HCT116 (cell line): ENCODE measurements at regions not wholly inside any gene's neighbourhood (a gene's known extent, or its start where the extent isn't known, plus 50 kb on each side); places are given as distances from the start of the nearest gene placed in this dataset.

ENCODE experiments used
- ATAC-seq: fragments of 200-7000 bp; cut with Tn5 transposase; 2 replicates; pipeline ENCODE4 v1.9.1; 2020; ENCODE audit warnings: mild to moderate bottlenecking, moderate library complexity
- BruUV-seq: library from RNA; stranded (reverse); fragments of 400-500 nt; replicated peaks from 2 replicates; lab custom pipeline; 2021; lab: Mats Ljungman, UMichigan
- CTCF ChIA-PET: fragments of 300-600 bp; sonication (Branson Sonifier 250); formaldehyde crosslinking; loops from one replicate; lab custom pipeline; 2021; ENCODE audit warnings: antibody characterized with exemption; lab: Charles Lee
- POLR2A ChIA-PET: fragments of 300-600, 350-600 bp; sonication (Branson Sonifier 250); formaldehyde crosslinking; loops from one replicate; lab custom pipeline; 2021; ENCODE audit warnings: antibody characterized with exemption; lab: Charles Lee
- RAD21 ChIA-PET, 2 experiments: fragments of 300-600 bp; sonication (Branson Sonifier 250); formaldehyde crosslinking; loops; one replicate each; lab custom pipeline; 2023; ENCODE audit warnings: low total read pairs in 2 of 2; ENCODE audit not compliant: uncharacterized antibody in 2 of 2, unreplicated experiment in 2 of 2, low non-redundant PET in 1 of 2; lab: Charles Lee
- DNase-seq: peaks from one replicate; pipeline ENCODE4 v3.0.0-alpha.2; 2010; ENCODE audit warnings: low read depth, low spot score
- H2AFZ ChIP-seq: fragments of 200-600 bp; shearing (Covaris generic), sonication (generic); 2 replicates; pipeline ENCODE4 v1.6.1; 2017; ENCODE audit warnings: low read depth, mixed run types, mixed read lengths, antibody characterized with exemption, low read length; ENCODE audit not compliant: poor library complexity, severe bottlenecking
- H3K27ac ChIP-seq: 2 replicates; pipeline ENCODE4 v1.5.1; 2012; ENCODE audit warnings: low read depth, low read length
- H3K27me3 ChIP-seq: fragments of 200-600 bp; sonication (generic); 2 replicates; pipeline ENCODE4 v1.6.1; 2016; ENCODE audit warnings: mixed run types, low read length, mixed read lengths; ENCODE audit not compliant: insufficient read depth
- H3K36me3 ChIP-seq, 2 experiments: fragments of 200-500 bp in 1 of 2; fragments of 200-600 bp in 1 of 2; sonication (Bioruptor generic) in 1 of 2; sonication (generic) in 1 of 2; 2 replicates each; pipeline versions ENCODE4 v1.5.1 to v1.6.1; 2014 to 2016; ENCODE audit warnings: low read length in 2 of 2, inconsistent platforms in 1 of 2, mixed read lengths in 1 of 2, mixed run types in 1 of 2; ENCODE audit not compliant: insufficient read depth in 2 of 2, control insufficient read depth in 1 of 2
- H3K4me1 ChIP-seq, 2 experiments: fragments of 200-600 bp in 1 of 2; sonication (generic) in 1 of 2; 2 replicates each; pipeline versions ENCODE4 v1.5.1 to v1.6.1; 2012 to 2017; ENCODE audit warnings: low read length in 2 of 2, inconsistent platforms in 1 of 2, mild to moderate bottlenecking in 1 of 2, mixed read lengths in 1 of 2, mixed run types in 1 of 2, moderate library complexity in 1 of 2; ENCODE audit not compliant: insufficient read depth in 2 of 2, control insufficient read depth in 1 of 2
- H3K4me2 ChIP-seq: fragments of 200-600 bp; sonication (generic); 2 replicates; pipeline ENCODE4 v1.6.1; 2017; ENCODE audit warnings: mixed run types, low read length, mixed read lengths
- H3K4me3 ChIP-seq, 2 experiments: fragments of 200-600 bp in 1 of 2; sonication (generic) in 1 of 2; replicated peaks in 1 of 2; 2 replicates each; pipeline ENCODE4 v1.5.1; 2011 to 2016; ENCODE audit warnings: low read length in 2 of 2, control low read depth in 1 of 2, low read depth in 1 of 2, mild to moderate bottlenecking in 1 of 2, mixed read lengths in 1 of 2, mixed run types in 1 of 2
- H3K79me2 ChIP-seq: fragments of 200-600 bp; sonication (generic); 2 replicates; pipeline ENCODE4 v1.6.1; 2017; ENCODE audit warnings: mild to moderate bottlenecking, mixed run types, low read length, moderate library complexity, mixed read lengths; ENCODE audit not compliant: insufficient read depth
- H3K9ac ChIP-seq: fragments of 200-600 bp; sonication (generic); 2 replicates; pipeline ENCODE4 v1.6.1; 2016; ENCODE audit warnings: low read length, mixed read lengths
- H3K9me2 ChIP-seq: fragments of 200-600 bp; sonication (generic), shearing (Covaris generic); 2 replicates; pipeline ENCODE4 v1.6.1; 2017; ENCODE audit warnings: mixed run types, mild to moderate bottlenecking, moderate library complexity; ENCODE audit not compliant: insufficient read depth
- H3K9me3 ChIP-seq, 2 experiments: fragments of 200-500 bp in 1 of 2; fragments of 200-600 bp in 1 of 2; sonication (Bioruptor generic) in 1 of 2; sonication (generic) in 1 of 2; 2 replicates each; pipeline ENCODE4 v1.6.1; 2014 to 2017; ENCODE audit warnings: low read length in 2 of 2, mixed read lengths in 2 of 2, inconsistent platforms in 1 of 2, low read depth in 1 of 2, mild to moderate bottlenecking in 1 of 2, mixed run types in 1 of 2, moderate library complexity in 1 of 2; ENCODE audit not compliant: control insufficient read depth in 1 of 2, insufficient read depth in 1 of 2
- H4K20me1 ChIP-seq: fragments of 200-600 bp; sonication (generic), shearing (Covaris generic); 2 replicates; pipeline ENCODE4 v1.6.1; 2017; ENCODE audit warnings: mixed run types, mild to moderate bottlenecking, moderate library complexity; ENCODE audit not compliant: insufficient read depth
- ATF3 ChIP-seq: IDR thresholded peaks from 2 replicates; pipeline ENCODE4 v1.6.1; 2012
- CBX3 ChIP-seq: IDR thresholded peaks from 2 replicates; pipeline ENCODE4 v1.6.1; 2012; ENCODE audit warnings: low read depth
- CEBPB ChIP-seq: IDR thresholded peaks from 2 replicates; pipeline ENCODE4 v1.6.1; 2012; ENCODE audit warnings: low read depth
- EGR1 ChIP-seq: IDR thresholded peaks from 2 replicates; pipeline ENCODE4 v1.6.1; 2012; ENCODE audit warnings: low read depth
- ELF1 ChIP-seq: IDR thresholded peaks from 2 replicates; pipeline ENCODE4 v1.6.1; 2012; ENCODE audit warnings: low read depth, borderline replicate concordance
- EZH2 ChIP-seq: fragments of 200-600 bp; sonication (generic); IDR thresholded peaks from 2 replicates; pipeline ENCODE4 v1.6.1; 2017; ENCODE audit warnings: antibody characterized with exemption, mixed run types
- EZH2phosphoT487 ChIP-seq: fragments of 200-600 bp; IDR thresholded peaks from 2 replicates; pipeline ENCODE4 v1.6.1; 2018; ENCODE audit warnings: antibody characterized with exemption, borderline replicate concordance
- JUND ChIP-seq: IDR thresholded peaks from 2 replicates; pipeline ENCODE4 v1.6.1; 2012
- MAX ChIP-seq: IDR thresholded peaks from 2 replicates; pipeline ENCODE4 v1.6.1; 2012
- POLR2AphosphoS5 ChIP-seq: IDR thresholded peaks from 2 replicates; pipeline ENCODE4 v1.6.1; 2011; ENCODE audit warnings: mild to moderate bottlenecking, low read depth, low read length, moderate library complexity
- RAD21 ChIP-seq: IDR thresholded peaks from 2 replicates; pipeline ENCODE4 v1.6.1; 2012; ENCODE audit warnings: low read depth, mild to moderate bottlenecking
- SIN3A ChIP-seq: IDR thresholded peaks from 2 replicates; pipeline ENCODE4 v1.6.1; 2012; ENCODE audit warnings: low read depth
- SP1 ChIP-seq: IDR thresholded peaks from 2 replicates; pipeline ENCODE4 v1.6.1; 2012; ENCODE audit warnings: low read depth
- SRF ChIP-seq: IDR thresholded peaks from 2 replicates; pipeline ENCODE4 v1.6.1; 2012; ENCODE audit warnings: low read depth
- TCF7L2 ChIP-seq: IDR thresholded peaks from 2 replicates; pipeline ENCODE4 v1.7.0; 2011; ENCODE audit warnings: borderline replicate concordance, inconsistent platforms; ENCODE audit not compliant: insufficient read depth, insufficient read length; ENCODE audit errors: extremely low read depth
- YY1 ChIP-seq: IDR thresholded peaks from 2 replicates; pipeline ENCODE4 v1.6.1; 2011; ENCODE audit warnings: low read length, low read depth, moderate library complexity, mild to moderate bottlenecking; ENCODE audit not compliant: insufficient replicate concordance; ENCODE audit errors: extremely low read depth
- ZFX ChIP-seq: fragments of 450-650 bp; IDR thresholded peaks from 2 replicates; pipeline ENCODE4 v1.6.1; 2017
- intact Hi-C: fragments of 100-400 bp; cut with micrococcal nuclease; formaldehyde crosslinking; loops from 2 replicates; pipeline ENCODE4 v1.10.0; 2022
- TF ChIP-seq, protein P1 (sequence below): IDR thresholded peaks from 2 replicates; pipeline ENCODE4 v1.6.1; 2012; ENCODE audit warnings: low read depth
- TF ChIP-seq, protein P2 (sequence below): IDR thresholded peaks from 2 replicates; pipeline ENCODE4 v1.6.1; 2011; ENCODE audit warnings: mild to moderate bottlenecking, low read length, moderate library complexity; ENCODE audit not compliant: insufficient replicate concordance; ENCODE audit errors: extremely low read depth
- TF ChIP-seq, protein P3 (sequence below), 3 experiments: fragments of 200-600 bp in 1 of 3; sonication (generic) in 1 of 3; IDR thresholded peaks in 2 of 3; conservative IDR thresholded peaks in 1 of 3; 2 replicates each; pipeline ENCODE4 v1.5.1; 2012 to 2017; ENCODE audit warnings: low read depth in 2 of 3, low read length in 2 of 3, antibody characterized with exemption in 1 of 3, borderline replicate concordance in 1 of 3, control low read depth in 1 of 3, mild to moderate bottlenecking in 1 of 3, mixed read lengths in 1 of 3, mixed run types in 1 of 3, moderate library complexity in 1 of 3; ENCODE audit not compliant: insufficient read depth in 1 of 3

DNA sequence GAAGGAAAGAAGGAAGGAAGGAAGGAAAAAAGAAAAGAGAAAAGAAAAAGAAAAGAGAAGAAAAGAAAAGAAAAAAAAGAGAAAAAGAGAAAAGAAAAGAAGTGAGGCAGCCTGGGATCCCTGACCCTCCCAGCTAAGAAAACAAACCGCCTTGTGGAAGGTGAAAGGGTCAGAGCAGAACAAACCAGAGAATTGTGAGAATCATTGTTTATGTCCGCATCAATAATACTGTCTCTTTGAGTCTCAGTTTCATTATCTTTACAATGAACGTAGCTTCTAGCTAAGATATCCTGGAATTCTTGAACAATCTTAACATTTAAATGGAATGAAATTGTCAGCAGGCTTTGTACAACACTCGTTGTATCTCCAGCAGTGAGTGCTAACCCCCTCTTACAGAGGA lies 66.4 kb upstream of the SERP2 start:
- no peaks in the 10 kb centered on the region for H4K20me1 ChIP-seq
- intact Hi-C loops, result loop anchor here (2.0 kb wide), 2 partner anchors 58 to 166 kb away; no protein-coding TSS in a partner anchor
- peak; percentile 7 for DNase-seq

More for the DNA sequence above, 66.4 kb upstream of the SERP2 start:
- TF ChIP-seq, protein P1, sequence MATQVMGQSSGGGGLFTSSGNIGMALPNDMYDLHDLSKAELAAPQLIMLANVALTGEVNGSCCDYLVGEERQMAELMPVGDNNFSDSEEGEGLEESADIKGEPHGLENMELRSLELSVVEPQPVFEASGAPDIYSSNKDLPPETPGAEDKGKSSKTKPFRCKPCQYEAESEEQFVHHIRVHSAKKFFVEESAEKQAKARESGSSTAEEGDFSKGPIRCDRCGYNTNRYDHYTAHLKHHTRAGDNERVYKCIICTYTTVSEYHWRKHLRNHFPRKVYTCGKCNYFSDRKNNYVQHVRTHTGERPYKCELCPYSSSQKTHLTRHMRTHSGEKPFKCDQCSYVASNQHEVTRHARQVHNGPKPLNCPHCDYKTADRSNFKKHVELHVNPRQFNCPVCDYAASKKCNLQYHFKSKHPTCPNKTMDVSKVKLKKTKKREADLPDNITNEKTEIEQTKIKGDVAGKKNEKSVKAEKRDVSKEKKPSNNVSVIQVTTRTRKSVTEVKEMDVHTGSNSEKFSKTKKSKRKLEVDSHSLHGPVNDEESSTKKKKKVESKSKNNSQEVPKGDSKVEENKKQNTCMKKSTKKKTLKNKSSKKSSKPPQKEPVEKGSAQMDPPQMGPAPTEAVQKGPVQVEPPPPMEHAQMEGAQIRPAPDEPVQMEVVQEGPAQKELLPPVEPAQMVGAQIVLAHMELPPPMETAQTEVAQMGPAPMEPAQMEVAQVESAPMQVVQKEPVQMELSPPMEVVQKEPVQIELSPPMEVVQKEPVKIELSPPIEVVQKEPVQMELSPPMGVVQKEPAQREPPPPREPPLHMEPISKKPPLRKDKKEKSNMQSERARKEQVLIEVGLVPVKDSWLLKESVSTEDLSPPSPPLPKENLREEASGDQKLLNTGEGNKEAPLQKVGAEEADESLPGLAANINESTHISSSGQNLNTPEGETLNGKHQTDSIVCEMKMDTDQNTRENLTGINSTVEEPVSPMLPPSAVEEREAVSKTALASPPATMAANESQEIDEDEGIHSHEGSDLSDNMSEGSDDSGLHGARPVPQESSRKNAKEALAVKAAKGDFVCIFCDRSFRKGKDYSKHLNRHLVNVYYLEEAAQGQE, result no peak
- TF ChIP-seq EGR1 (no peak), SRF (no peak), RAD21 (no peak), POLR2AphosphoS5 (no peak), ATF3 (no peak), ZFX (no peak), MAX (no peak), JUND (no peak), TCF7L2 (no peak), ELF1 (no peak), CBX3 (no peak), SIN3A (no peak), CEBPB (no peak), SP1 (no peak), EZH2phosphoT487 (no peak), YY1 (no peak), EZH2 (no peak)
- TF ChIP-seq, protein P2, sequence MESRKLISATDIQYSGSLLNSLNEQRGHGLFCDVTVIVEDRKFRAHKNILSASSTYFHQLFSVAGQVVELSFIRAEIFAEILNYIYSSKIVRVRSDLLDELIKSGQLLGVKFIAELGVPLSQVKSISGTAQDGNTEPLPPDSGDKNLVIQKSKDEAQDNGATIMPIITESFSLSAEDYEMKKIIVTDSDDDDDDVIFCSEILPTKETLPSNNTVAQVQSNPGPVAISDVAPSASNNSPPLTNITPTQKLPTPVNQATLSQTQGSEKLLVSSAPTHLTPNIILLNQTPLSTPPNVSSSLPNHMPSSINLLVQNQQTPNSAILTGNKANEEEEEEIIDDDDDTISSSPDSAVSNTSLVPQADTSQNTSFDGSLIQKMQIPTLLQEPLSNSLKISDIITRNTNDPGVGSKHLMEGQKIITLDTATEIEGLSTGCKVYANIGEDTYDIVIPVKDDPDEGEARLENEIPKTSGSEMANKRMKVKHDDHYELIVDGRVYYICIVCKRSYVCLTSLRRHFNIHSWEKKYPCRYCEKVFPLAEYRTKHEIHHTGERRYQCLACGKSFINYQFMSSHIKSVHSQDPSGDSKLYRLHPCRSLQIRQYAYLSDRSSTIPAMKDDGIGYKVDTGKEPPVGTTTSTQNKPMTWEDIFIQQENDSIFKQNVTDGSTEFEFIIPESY, result no peak
- TF ChIP-seq, protein P3, sequence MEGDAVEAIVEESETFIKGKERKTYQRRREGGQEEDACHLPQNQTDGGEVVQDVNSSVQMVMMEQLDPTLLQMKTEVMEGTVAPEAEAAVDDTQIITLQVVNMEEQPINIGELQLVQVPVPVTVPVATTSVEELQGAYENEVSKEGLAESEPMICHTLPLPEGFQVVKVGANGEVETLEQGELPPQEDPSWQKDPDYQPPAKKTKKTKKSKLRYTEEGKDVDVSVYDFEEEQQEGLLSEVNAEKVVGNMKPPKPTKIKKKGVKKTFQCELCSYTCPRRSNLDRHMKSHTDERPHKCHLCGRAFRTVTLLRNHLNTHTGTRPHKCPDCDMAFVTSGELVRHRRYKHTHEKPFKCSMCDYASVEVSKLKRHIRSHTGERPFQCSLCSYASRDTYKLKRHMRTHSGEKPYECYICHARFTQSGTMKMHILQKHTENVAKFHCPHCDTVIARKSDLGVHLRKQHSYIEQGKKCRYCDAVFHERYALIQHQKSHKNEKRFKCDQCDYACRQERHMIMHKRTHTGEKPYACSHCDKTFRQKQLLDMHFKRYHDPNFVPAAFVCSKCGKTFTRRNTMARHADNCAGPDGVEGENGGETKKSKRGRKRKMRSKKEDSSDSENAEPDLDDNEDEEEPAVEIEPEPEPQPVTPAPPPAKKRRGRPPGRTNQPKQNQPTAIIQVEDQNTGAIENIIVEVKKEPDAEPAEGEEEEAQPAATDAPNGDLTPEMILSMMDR (IDR thresholded peaks at IDR 0.05 in 2 of 3, conservative IDR thresholded peaks at IDR 0.05 in 1 of 3; ENCODE audit: borderline replicate concordance in 1 of 3, insufficient read depth in 1 of 3, low read depth in 2 of 3, low read length in 2 of 3), result no peak
- Histone ChIP-seq H3K9me3 (no peaks in the 10 kb centered on the region), H3K4me1 (peaks cover 67 to 99% of the 10 kb centered on the region in 2 experiments), H3K36me3 (no peaks in the 10 kb centered on the region), H3K9me2 (no peaks in the 10 kb centered on the region), H3K9ac (peak overlapping the region; percentile 62), H3K4me3 (no peak overlapping the region; a peak in 1 of 4 replicates), H2AFZ (no peak overlapping the region), H3K27ac (peak overlapping the region; percentile 96), H3K79me2 (no peaks in the 10 kb centered on the region), H3K4me2 (peak overlapping the region; percentile 71), H3K27me3 (no peaks in the 10 kb centered on the region)
- ChIA-PET POLR2A (interaction anchor here (0.7 to 8.6 kb wide), 10 partner anchors 8 to 174 kb away, joined by 3 to 172 read pairs (median 5); no protein-coding TSS in a partner anchor), RAD21 (interaction anchor here (0.9 to 2.6 kb wide), 6 partner anchors 62 to 130 kb away, joined by 4 to 16 read pairs (median 6); no protein-coding TSS in a partner anchor), CTCF (interaction anchor here (1.6 to 2.1 kb wide), 2 partner anchors 64 to 116 kb away, joined by 5 to 8 read pairs; no protein-coding TSS in a partner anchor)
- BruUV-seq, result TSS peak; percentile 88
- no peak for ATAC-seq
